GM12891 (cell line): ENCODE measurements at regions not wholly inside any gene's neighbourhood (a gene's known extent, or its start where the extent isn't known, plus 50 kb on each side); places are given as distances from the start of the nearest gene placed in this dataset.

Source experiments
- DNase-seq: peaks from one replicate; pipeline ENCODE4 v3.0.0; 2011; ENCODE audit warnings: low spot score; ENCODE audit not compliant: insufficient read length
- FAIRE-seq: peaks from 2 replicates; lab custom pipeline; 2011; peaks lifted over from hg19 to GRCh38; lab: Jason Lieb, UNC
- PAX5 ChIP-seq: IDR thresholded peaks from 2 replicates; pipeline ENCODE4 v1.6.1; 2011; ENCODE audit warnings: low read length, moderate library complexity, mild to moderate bottlenecking; ENCODE audit not compliant: insufficient read depth, severe bottlenecking
- POLR2A ChIP-seq: IDR thresholded peaks from 2 replicates; pipeline ENCODE4 v1.6.1; 2011; ENCODE audit warnings: low read depth, low read length, control low read depth
- POLR2AphosphoS5 ChIP-seq: IDR thresholded peaks from 2 replicates; pipeline ENCODE4 v1.6.1; 2011; ENCODE audit warnings: low read depth, low read length, control low read depth
- POU2F2 ChIP-seq: IDR thresholded peaks from 2 replicates; pipeline ENCODE4 v1.6.1; 2011; ENCODE audit warnings: low read depth, mild to moderate bottlenecking, control low read depth, low read length, moderate library complexity
- SPI1 ChIP-seq: IDR thresholded peaks from 2 replicates; pipeline ENCODE4 v1.6.1; 2011; ENCODE audit warnings: low read depth, low read length, control low read depth
- TAF1 ChIP-seq: IDR thresholded peaks from 2 replicates; pipeline ENCODE4 v1.6.1; 2011; ENCODE audit warnings: low read depth, low read length, control low read depth

- DNase-seq (no peak), FAIRE-seq (no peak)
- TF ChIP-seq PAX5, result no peak
- TF ChIP-seq POLR2AphosphoS5, result no peak
- no peak for TF ChIP-seq SPI1
- no peak for TF ChIP-seq POLR2A
- no peak for TF ChIP-seq POU2F2
- TF ChIP-seq TAF1, result no peak
These were observed 293.7 kb upstream of the RSPO3 start for GRCh38 chr6:126824815-126825214.

- no peak for TF ChIP-seq TAF1
- TF ChIP-seq POLR2A, result no peak
- no peak for TF ChIP-seq PAX5
- TF ChIP-seq POU2F2, result no peak
- TF ChIP-seq POLR2AphosphoS5, result no peak
- TF ChIP-seq SPI1, result no peak
- DNase-seq (no peak), FAIRE-seq (no peak)
These were observed 292.2 kb upstream of the RSPO3 start for GRCh38 chr6:126826166-126826714.

DNA sequence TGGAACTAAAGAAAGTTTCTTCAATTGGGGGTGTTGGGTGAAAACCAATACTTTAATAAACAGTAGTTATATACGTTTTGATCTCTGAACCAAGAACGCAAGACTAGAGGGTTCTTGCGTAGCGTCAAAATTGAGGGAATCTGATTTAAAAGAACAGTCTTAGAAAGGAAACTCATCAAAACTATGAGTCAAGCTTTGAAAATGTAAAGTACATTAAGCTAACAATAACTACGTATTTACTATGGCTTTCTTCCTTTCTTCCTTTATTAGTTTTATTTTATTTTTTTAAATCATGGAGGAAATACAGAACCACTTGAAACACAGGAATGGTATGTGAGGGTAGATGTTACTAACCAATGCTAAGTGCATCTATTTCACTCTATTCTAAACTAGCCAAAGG is 287.0 kb upstream of the RSPO3 start:
- DNase-seq (no peak), FAIRE-seq (no peak)
- TF ChIP-seq PAX5 (no peak), POLR2AphosphoS5 (no peak), POLR2A (no peak), TAF1 (no peak)

GRCh38 chr6:126842769-126843168 is 275.7 kb upstream of the RSPO3 start:
- FAIRE-seq, result no peak
- no peak for TF ChIP-seq POLR2AphosphoS5
- no peak for TF ChIP-seq POLR2A
- no peak for TF ChIP-seq TAF1
- TF ChIP-seq PAX5, result no peak
- TF ChIP-seq POU2F2, result no peak
- TF ChIP-seq SPI1, result no peak
- DNase-seq, result no peak

GRCh38 chr6:126848119-126848518 is 270.4 kb upstream of the RSPO3 start:
- no peak for TF ChIP-seq TAF1
- no peak for DNase-seq
- FAIRE-seq, result no peak

- FAIRE-seq, result no peak
- DNase-seq, result no peak
- TF ChIP-seq PAX5 (no peak), POLR2A (no peak), TAF1 (no peak), POU2F2 (no peak), POLR2AphosphoS5 (no peak), SPI1 (no peak)
These were observed 250.8 kb upstream of the RSPO3 start for GRCh38 chr6:126867641-126868040.

GRCh38 chr6:126873351-126873750 is 245.1 kb upstream of the RSPO3 start:
- DNase-seq (no peak), FAIRE-seq (no peak)
- TF ChIP-seq POLR2AphosphoS5 (no peak), PAX5 (no peak), TAF1 (no peak), POLR2A (no peak), SPI1 (no peak), POU2F2 (no peak)

GRCh38 chr6:126873791-126874190 is 244.7 kb upstream of the RSPO3 start:
- no peak for DNase-seq
- no peak for FAIRE-seq
- TF ChIP-seq PAX5 (no peak), POLR2AphosphoS5 (no peak), SPI1 (no peak), POU2F2 (no peak), POLR2A (no peak), TAF1 (no peak)

DNA sequence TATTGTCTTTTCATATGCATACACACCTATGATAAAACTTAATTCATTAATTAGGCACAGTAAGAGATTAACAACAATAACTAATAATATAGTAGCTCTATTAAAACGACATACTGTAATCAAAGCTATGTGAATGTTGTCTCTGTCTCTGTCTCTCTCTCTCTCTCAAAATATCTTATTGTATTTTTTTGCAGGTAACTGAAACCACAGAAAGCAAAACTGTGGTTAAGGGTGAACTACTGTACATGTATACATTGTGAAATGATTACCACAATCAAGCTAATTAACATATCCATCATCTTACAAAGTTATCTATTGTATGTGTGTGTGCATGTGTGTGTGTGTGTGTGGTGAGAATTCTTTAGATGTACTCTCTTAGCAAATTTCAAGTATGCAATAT is 242.0 kb upstream of the RSPO3 start:
- no peak for FAIRE-seq
- TF ChIP-seq POLR2A, result no peak
- no peak for TF ChIP-seq POU2F2
- TF ChIP-seq SPI1, result no peak
- TF ChIP-seq POLR2AphosphoS5, result no peak
- no peak for TF ChIP-seq PAX5
- no peak for TF ChIP-seq TAF1

DNA sequence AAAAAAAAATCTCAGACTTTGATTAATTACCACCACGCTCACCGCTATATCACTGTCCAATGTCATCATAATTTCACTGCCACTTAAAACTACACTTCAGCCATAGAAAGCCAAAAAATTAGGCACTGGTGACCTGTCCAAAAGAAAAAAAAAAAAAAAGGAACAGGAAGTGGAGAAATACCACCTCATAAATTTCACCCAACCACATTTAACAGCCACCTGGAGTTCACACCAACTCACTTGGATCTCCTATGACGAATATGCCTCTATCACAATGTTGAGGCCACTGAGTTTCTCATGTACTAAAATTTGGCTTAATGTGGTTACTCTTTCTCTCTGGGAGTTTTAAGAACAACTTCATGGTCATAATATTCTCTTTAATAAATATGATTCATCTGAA is 237.5 kb upstream of the RSPO3 start:
- FAIRE-seq (no peak), DNase-seq (no peak)
- no peak for TF ChIP-seq POLR2A
- TF ChIP-seq POLR2AphosphoS5, result no peak
- no peak for TF ChIP-seq PAX5
- TF ChIP-seq POU2F2, result no peak
- no peak for TF ChIP-seq TAF1
- no peak for TF ChIP-seq SPI1

More for the DNA sequence above, 242.0 kb upstream of the RSPO3 start:
- no peak for DNase-seq
